Loucy (cell line): ENCODE measurements at regions not wholly inside any gene's neighbourhood (a gene's known extent, or its start where the extent isn't known, plus 50 kb on each side); places are given as distances from the start of the nearest gene placed in this dataset.

ENCODE experiments used
- EZH2phosphoT487 ChIP-seq: fragments of 200-600 bp; IDR thresholded peaks from 2 replicates; pipeline ENCODE4 v1.6.1; 2018; ENCODE audit warnings: antibody characterized with exemption, mild to moderate bottlenecking, moderate library complexity, borderline replicate concordance
- TF ChIP-seq, protein P1 (sequence below): fragments of 200-600 bp; sonication (generic); conservative IDR thresholded peaks from 2 replicates; pipeline ENCODE4 v1.5.1; 2014; ENCODE audit warnings: mild to moderate bottlenecking, antibody characterized with exemption, low read length

- TF ChIP-seq, protein P1, sequence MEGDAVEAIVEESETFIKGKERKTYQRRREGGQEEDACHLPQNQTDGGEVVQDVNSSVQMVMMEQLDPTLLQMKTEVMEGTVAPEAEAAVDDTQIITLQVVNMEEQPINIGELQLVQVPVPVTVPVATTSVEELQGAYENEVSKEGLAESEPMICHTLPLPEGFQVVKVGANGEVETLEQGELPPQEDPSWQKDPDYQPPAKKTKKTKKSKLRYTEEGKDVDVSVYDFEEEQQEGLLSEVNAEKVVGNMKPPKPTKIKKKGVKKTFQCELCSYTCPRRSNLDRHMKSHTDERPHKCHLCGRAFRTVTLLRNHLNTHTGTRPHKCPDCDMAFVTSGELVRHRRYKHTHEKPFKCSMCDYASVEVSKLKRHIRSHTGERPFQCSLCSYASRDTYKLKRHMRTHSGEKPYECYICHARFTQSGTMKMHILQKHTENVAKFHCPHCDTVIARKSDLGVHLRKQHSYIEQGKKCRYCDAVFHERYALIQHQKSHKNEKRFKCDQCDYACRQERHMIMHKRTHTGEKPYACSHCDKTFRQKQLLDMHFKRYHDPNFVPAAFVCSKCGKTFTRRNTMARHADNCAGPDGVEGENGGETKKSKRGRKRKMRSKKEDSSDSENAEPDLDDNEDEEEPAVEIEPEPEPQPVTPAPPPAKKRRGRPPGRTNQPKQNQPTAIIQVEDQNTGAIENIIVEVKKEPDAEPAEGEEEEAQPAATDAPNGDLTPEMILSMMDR, result no peak
- no peak for TF ChIP-seq EZH2phosphoT487
Measured at GRCh38 chr12:90061809-90062208, 353.2 kb upstream of the ATP2B1 start.
